ENCODE measurements at regions not wholly inside any gene's neighbourhood (a gene's known extent, or its start where the extent isn't known, plus 50 kb on each side); places are given as distances from the start of the nearest gene placed in this dataset.
"Not testable (repeated sequence)": the region's sequence is repeated elsewhere in the genome, so short reads cannot be mapped to it uniquely, and the experiment has no call there.

DNA sequence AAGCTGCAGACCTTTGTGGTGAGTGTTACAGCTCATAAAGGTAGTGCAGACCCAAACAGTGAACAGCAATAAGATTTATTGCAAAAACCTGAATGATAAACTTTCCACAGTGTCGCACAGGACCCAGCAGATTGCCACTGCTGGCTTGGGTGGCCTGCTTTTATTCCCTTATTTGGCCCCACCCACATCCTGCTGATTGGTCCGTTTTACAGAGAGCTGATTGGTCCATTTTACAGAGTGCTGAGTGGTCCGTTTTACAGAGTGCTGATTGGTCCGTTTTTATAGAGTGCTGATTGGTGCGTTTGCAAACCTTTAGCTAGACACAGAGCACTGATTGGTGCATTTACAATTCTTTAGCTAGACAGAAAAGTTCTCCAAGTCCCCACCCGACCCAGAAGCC, 127.7 kb upstream of the UBE3A start:
- TF ChIP-seq, protein P1, sequence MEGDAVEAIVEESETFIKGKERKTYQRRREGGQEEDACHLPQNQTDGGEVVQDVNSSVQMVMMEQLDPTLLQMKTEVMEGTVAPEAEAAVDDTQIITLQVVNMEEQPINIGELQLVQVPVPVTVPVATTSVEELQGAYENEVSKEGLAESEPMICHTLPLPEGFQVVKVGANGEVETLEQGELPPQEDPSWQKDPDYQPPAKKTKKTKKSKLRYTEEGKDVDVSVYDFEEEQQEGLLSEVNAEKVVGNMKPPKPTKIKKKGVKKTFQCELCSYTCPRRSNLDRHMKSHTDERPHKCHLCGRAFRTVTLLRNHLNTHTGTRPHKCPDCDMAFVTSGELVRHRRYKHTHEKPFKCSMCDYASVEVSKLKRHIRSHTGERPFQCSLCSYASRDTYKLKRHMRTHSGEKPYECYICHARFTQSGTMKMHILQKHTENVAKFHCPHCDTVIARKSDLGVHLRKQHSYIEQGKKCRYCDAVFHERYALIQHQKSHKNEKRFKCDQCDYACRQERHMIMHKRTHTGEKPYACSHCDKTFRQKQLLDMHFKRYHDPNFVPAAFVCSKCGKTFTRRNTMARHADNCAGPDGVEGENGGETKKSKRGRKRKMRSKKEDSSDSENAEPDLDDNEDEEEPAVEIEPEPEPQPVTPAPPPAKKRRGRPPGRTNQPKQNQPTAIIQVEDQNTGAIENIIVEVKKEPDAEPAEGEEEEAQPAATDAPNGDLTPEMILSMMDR (conservative IDR thresholded peaks at IDR 0.05 in 1 of 2, IDR thresholded peaks at IDR 0.05 in 1 of 2; ENCODE audit: extremely low read depth in 1 of 2, insufficient read depth in 1 of 2, low read depth in 1 of 2, low read length in 2 of 2) = not testable (repeated sequence)
- not testable (repeated sequence) for TF ChIP-seq EZH2 (IDR thresholded peaks at IDR 0.05; ENCODE audit: borderline replicate concordance, low read length)
